ENCODE measurements at regions not wholly inside any gene's neighbourhood (a gene's known extent, or its start where the extent isn't known, plus 50 kb on each side); places are given as distances from the start of the nearest gene placed in this dataset.

DNA sequence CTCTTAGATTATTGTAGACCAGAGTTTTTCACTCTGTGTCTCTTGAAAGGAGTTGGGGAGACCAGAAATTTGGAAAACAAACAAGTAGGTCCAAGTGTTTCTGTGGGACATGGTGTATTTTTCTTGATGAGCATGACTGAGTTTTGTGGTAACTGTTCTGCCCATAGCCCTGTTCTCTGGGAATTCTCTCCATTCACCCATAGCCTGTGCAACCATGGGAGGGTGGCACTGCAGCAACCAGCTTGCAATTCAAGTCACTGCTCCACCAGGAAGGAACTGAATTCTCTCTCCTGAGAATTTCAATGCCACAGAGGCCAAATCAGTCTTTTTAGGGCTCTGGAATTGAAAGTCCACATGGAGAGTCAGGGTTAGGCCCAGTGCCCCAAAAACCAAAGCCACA, 475.3 kb upstream of the TRPC7 start:
- Histone ChIP-seq H3K4me1 (ENCODE audit: control insufficient read depth in 5 of 5, insufficient read depth in 5 of 5, low read length in 5 of 5) (no peaks in the 10 kb centered on the region), H3K9ac (ENCODE audit: insufficient read depth in 1 of 2, low read length in 2 of 2) (no peak overlapping the region), H3K27me3 (ENCODE audit: control insufficient read depth in 3 of 3, insufficient read depth in 3 of 3, low read length in 2 of 3) (no peaks in the 10 kb centered on the region), H3K27ac (ENCODE audit: low read depth in 1 of 2, low read length in 1 of 2) (no peak overlapping the region), H3K4me3 (no peak overlapping the region), H3K9me3 (ENCODE audit: control insufficient read depth in 4 of 4, insufficient read depth in 3 of 4, low read length in 3 of 4) (peaks cover 0 to 3% (median 0%) of the 10 kb centered on the region in 4 donors), H3K36me3 (ENCODE audit: control insufficient read depth in 4 of 4, insufficient read depth in 4 of 4, low read length in 4 of 4) (no peaks in the 10 kb centered on the region)
- TF ChIP-seq, protein P1, sequence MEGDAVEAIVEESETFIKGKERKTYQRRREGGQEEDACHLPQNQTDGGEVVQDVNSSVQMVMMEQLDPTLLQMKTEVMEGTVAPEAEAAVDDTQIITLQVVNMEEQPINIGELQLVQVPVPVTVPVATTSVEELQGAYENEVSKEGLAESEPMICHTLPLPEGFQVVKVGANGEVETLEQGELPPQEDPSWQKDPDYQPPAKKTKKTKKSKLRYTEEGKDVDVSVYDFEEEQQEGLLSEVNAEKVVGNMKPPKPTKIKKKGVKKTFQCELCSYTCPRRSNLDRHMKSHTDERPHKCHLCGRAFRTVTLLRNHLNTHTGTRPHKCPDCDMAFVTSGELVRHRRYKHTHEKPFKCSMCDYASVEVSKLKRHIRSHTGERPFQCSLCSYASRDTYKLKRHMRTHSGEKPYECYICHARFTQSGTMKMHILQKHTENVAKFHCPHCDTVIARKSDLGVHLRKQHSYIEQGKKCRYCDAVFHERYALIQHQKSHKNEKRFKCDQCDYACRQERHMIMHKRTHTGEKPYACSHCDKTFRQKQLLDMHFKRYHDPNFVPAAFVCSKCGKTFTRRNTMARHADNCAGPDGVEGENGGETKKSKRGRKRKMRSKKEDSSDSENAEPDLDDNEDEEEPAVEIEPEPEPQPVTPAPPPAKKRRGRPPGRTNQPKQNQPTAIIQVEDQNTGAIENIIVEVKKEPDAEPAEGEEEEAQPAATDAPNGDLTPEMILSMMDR (IDR thresholded peaks at IDR 0.05; ENCODE audit: control extremely low read depth, extremely low read depth) = no peak
- DNase-seq (no peak), ATAC-seq (ENCODE audit: insufficient read depth, low FRiP score) (no peak)

DNA sequence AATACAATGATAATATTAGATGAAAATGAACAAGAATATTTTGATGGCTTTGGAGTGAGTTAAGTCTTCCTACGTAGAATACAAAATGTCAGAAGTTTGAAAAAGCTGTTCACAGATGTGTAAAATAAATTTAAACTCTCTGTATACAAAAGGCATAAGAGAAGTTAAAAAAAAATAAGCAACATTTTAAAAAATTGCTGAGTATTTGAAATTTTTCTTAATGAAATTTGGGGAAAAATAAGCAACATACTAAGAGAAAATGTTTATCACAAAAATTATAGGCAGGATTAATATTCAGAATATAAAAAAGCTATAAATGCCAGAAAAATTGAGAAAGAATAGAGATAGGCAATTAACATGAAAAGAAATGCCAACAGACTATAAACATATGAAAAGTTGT, 470.7 kb upstream of the TRPC7 start:
- TF ChIP-seq, protein P1 (IDR thresholded peaks at IDR 0.05; ENCODE audit: control extremely low read depth, extremely low read depth) = no peak
- H3K4me3 ChIP-seq = no peak overlapping the region
- no peaks in the 10 kb centered on the region for H3K4me1 ChIP-seq (ENCODE audit: control insufficient read depth in 5 of 5, insufficient read depth in 5 of 5, low read length in 5 of 5)
- no peak overlapping the region for H3K9ac ChIP-seq (ENCODE audit: insufficient read depth in 1 of 2, low read length in 2 of 2)
- H3K36me3 ChIP-seq (ENCODE audit: control insufficient read depth in 4 of 4, insufficient read depth in 4 of 4, low read length in 4 of 4) = no peaks in the 10 kb centered on the region
- peaks cover 0 to 5% (median 0%) of the 10 kb centered on the region in 4 donors for H3K9me3 ChIP-seq (ENCODE audit: control insufficient read depth in 4 of 4, insufficient read depth in 3 of 4, low read length in 3 of 4)
- no peak for DNase-seq
- WGBS, 2 donors = 69 to 88% methylated on average over 1 of the region's 1 CpG
- no peak for ATAC-seq (ENCODE audit: insufficient read depth, low FRiP score)
- H3K27ac ChIP-seq (ENCODE audit: low read depth in 1 of 2, low read length in 1 of 2) = no peak overlapping the region
- H3K27me3 ChIP-seq (ENCODE audit: control insufficient read depth in 3 of 3, insufficient read depth in 3 of 3, low read length in 2 of 3) = no peaks in the 10 kb centered on the region

DNA sequence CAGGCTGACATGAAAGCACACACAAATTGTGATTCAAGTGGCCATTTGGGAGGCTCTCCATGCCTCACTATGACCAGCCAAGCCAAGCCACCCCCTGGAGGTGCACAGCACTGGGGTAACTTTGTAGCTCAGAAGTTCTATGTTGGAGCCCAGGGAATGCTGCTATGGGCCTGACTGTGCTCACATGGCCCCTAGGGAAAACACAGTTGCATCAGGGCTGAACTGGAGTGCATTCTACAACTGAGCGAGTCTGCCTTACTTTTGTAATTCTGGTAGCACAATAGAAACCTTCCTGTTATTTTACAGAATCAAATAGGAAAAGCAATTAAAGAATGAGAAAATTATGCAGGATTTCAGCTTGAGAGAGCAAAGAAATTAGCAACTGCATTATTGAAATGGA, 455.5 kb upstream of the TRPC7 start:
- H3K27ac ChIP-seq (ENCODE audit: low read depth in 1 of 2, low read length in 1 of 2) = no peak overlapping the region
- H3K9me3 ChIP-seq (ENCODE audit: control insufficient read depth in 4 of 4, insufficient read depth in 3 of 4, low read length in 3 of 4) = no peaks in the 10 kb centered on the region
- DNase-seq = no peak
- no peak for ATAC-seq (ENCODE audit: insufficient read depth, low FRiP score)
- H3K4me1 ChIP-seq (ENCODE audit: control insufficient read depth in 5 of 5, insufficient read depth in 5 of 5, low read length in 5 of 5) = no peaks in the 10 kb centered on the region
- WGBS, 2 donors = 87 to 91% methylated on average over 1 of the region's 1 CpG
- TF ChIP-seq, protein P1 (IDR thresholded peaks at IDR 0.05; ENCODE audit: control extremely low read depth, extremely low read depth) = no peak
- no peaks in the 10 kb centered on the region for H3K27me3 ChIP-seq (ENCODE audit: control insufficient read depth in 3 of 3, insufficient read depth in 3 of 3, low read length in 2 of 3)
- H3K36me3 ChIP-seq (ENCODE audit: control insufficient read depth in 4 of 4, insufficient read depth in 4 of 4, low read length in 4 of 4) = no peaks in the 10 kb centered on the region
- H3K4me3 ChIP-seq = no peak overlapping the region
- H3K9ac ChIP-seq (ENCODE audit: insufficient read depth in 1 of 2, low read length in 2 of 2) = no peak overlapping the region

DNA sequence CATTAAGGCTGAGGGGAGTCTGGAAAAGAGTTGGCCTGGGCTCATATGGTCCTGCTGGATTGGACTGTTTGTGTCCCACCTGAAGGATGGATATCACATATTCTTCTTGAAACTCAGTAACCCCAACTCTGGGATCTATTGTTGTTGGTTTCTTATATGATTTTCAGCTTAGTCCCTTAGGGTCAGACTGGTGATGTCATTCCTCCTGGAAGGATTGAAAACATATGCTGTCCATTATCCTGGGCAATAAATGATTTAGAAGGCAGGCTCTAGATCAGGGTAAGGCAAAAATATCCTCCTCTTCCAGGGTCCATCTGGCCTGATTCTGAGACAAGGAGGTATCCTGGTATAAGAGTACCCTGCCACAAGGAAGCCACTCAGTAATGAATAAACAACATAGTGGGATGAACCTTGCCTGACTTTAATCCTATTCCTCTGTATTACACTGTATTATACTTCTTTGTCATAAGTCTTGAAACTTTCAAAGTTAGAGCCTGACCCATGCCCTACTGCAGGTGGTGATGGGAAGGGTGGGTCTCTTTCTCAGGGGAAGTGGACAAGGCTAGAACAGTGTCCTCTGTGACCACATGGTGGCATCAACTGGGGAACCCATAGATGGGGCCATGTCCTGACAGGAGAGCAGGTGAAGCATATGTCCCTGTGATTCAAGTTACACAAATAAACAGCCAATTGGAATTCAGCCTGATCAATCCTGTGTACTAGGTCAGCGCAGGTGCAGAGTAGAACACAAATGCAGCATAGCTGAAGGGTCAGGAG, 454.4 kb upstream of the TRPC7 start:
- Histone ChIP-seq H3K4me3 (no peak overlapping the region), H3K27me3 (ENCODE audit: control insufficient read depth in 3 of 3, insufficient read depth in 3 of 3, low read length in 2 of 3) (no peaks in the 10 kb centered on the region), H3K9ac (ENCODE audit: insufficient read depth in 1 of 2, low read length in 2 of 2) (no peak overlapping the region), H3K36me3 (ENCODE audit: control insufficient read depth in 4 of 4, insufficient read depth in 4 of 4, low read length in 4 of 4) (no peaks in the 10 kb centered on the region), H3K27ac (ENCODE audit: low read depth in 1 of 2, low read length in 1 of 2) (no peak overlapping the region), H3K9me3 (ENCODE audit: control insufficient read depth in 4 of 4, insufficient read depth in 3 of 4, low read length in 3 of 4) (no peaks in the 10 kb centered on the region), H3K4me1 (ENCODE audit: control insufficient read depth in 5 of 5, insufficient read depth in 5 of 5, low read length in 5 of 5) (no peaks in the 10 kb centered on the region)
- no peak for DNase-seq
- TF ChIP-seq, protein P1 (IDR thresholded peaks at IDR 0.05; ENCODE audit: control extremely low read depth, extremely low read depth) = no peak
- WGBS, 2 donors = 87 to 92% methylated on average over 1 of the region's 1 CpG
- ATAC-seq (ENCODE audit: insufficient read depth, low FRiP score) = no peak
